Astrocyte of the spinal cord (primary cell): ENCODE measurements at regions not wholly inside any gene's neighbourhood (a gene's known extent, or its start where the extent isn't known, plus 50 kb on each side); places are given as distances from the start of the nearest gene placed in this dataset.

ENCODE experiments used
- DNase-seq: peaks from one replicate; pipeline ENCODE4 v3.0.0; 2011; ENCODE audit warnings: low read depth, low spot score
- H3K4me3 ChIP-seq: 2 replicates; pipeline ENCODE4 v1.5.1; 2011; ENCODE audit warnings: low read depth, mild to moderate bottlenecking, low read length, moderate library complexity
- CTCF ChIP-seq: IDR thresholded peaks from 2 replicates; pipeline ENCODE4 v1.5.1; 2012; ENCODE audit warnings: low read depth, mild to moderate bottlenecking, low read length, inconsistent platforms
- in situ Hi-C: cut with HindIII; loops from 2 replicates; pipeline ENCODE4 v1.10.0; 2017; ENCODE audit warnings: low sequenced_read_pairs

- no peak overlapping the region for H3K4me3 ChIP-seq
- in situ Hi-C loops: no loop called here
- no peak for DNase-seq
- TF ChIP-seq CTCF: no peak
These were observed 445.6 kb downstream of the KCTD12 start for GRCh38 chr13:76440568-76440967.

GRCh38 chr13:76439546-76439945 lies 446.7 kb downstream of the KCTD12 start:
- H3K4me3 ChIP-seq: no peak overlapping the region
- no peak for TF ChIP-seq CTCF
- in situ Hi-C loops: no loop called here
- no peak for DNase-seq

- no peak for TF ChIP-seq CTCF
- in situ Hi-C loops: no loop called here
- H3K4me3 ChIP-seq: no peak overlapping the region
- DNase-seq: peak; percentile 16
These were observed 448.2 kb downstream of the KCTD12 start for GRCh38 chr13:76438050-76438449.

GRCh38 chr13:76425935-76426334 lies 460.3 kb downstream of the KCTD12 start:
- no peak for TF ChIP-seq CTCF
- H3K4me3 ChIP-seq: no peak overlapping the region
- in situ Hi-C loops: no loop called here
- DNase-seq: peak; percentile 76

DNA sequence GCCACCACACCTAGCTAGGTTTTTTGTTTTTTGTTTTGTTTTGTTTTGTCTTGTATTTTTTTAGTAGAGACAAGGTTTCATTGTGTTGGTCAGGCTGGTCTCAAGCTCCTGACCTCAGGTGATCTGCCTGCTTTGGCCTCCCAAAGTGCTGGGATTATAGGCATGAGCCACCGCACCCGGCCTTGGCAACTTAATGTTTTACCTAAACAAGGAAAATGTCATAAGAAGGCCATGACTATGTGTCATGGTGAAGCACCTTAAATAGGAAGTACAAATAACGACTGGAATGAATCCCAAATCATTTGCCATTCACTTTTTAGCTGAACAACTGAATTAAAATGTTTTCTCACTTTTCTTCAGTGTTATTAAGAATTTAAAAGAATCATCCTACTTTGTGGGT lies 465.2 kb downstream of the KCTD12 start:
- in situ Hi-C loops: no loop called here
- no peak for TF ChIP-seq CTCF
- DNase-seq: no peak
- H3K4me3 ChIP-seq: no peak overlapping the region

DNA sequence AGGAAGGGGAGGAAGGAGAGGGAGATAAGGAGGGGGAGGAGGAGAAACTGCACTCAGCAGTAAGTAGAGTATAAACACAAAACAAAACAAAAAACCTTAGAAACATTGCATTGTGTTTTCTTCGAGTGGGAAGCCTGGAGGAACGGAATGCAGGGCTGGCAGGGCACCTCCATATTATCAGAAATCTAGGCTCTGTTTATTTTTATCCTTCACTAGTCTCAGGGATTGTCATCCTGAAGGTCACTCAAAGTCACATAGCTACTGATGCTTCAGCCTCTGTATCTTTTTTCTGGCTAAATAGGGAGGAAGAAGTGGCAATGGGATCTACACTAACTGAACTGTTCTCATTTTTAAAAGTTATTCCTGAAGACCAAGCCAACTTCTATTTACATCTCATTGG lies 467.8 kb downstream of the KCTD12 start:
- TF ChIP-seq CTCF: no peak
- H3K4me3 ChIP-seq: no peak overlapping the region
- DNase-seq: no peak
- in situ Hi-C loops: no loop called here

- in situ Hi-C loops: no loop called here
- no peak for TF ChIP-seq CTCF
- no peak for DNase-seq
- H3K4me3 ChIP-seq: no peak overlapping the region
These were observed 471.9 kb downstream of the KCTD12 start for GRCh38 chr13:76414320-76414719.
